ENCODE measurements at regions not wholly inside any gene's neighbourhood (a gene's known extent, or its start where the extent isn't known, plus 50 kb on each side); places are given as distances from the start of the nearest gene placed in this dataset.
A peak's percentile ranks its signal among the peaks of the same experiment; 100 is the strongest.
"Not testable (repeated sequence)": the region's sequence is repeated elsewhere in the genome, so short reads cannot be mapped to it uniquely, and the experiment has no call there.

DNA sequence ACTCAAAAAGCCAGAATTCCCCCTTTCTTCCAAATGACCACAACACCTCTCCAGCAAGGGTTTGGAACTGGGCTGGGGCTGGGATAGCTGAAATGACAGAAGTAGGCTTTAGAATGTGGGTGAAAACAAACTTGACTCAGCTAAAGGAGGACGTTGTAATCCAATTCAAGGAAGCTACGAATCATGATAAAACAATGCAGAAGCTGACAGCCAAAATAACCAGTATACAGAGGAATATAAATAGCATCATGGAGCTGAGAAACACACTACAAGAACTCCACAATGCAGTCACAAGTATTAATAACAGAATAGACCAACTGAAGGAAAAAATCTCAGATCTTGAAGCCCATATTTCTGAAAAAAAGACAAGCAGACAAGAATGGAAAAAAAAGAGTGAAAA is 95.8 kb upstream of the TET2 start:
- no peak for DNase-seq (ENCODE audit: low spot score)

DNA sequence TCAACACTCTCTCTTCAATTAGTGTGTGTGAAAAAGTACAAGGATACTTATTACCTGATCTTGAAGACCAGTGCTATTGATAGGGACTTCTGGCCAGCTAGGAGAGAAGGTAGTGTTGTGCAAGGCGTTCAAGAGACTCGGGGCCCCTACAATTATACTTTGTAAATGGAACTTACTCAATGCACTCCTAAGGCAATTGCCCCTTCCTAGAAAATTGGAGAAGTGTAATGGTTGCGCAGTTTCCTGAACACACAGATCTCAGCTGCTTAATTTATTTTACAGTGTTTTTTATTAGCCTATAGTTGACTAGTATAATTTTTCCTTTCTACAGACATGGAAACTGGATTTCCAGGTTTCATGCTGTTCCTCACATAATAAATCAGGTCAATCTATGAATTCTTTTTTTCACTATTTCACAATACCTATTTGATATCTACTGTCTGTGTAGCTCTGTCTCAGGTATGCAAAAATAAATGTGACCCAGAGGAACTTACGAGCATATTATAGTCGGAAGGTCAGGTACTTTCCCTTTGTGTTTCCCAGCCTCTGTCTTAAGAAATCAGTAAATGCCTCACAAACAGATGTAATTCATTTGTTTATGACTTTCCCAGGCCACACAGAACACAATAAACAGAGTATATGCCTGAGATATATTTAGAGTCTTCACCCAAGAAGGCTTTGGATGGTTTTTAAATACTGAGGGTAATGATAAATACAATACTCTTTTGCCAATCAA is 89.1 kb upstream of the TET2 start:
- DNase-seq (ENCODE audit: low spot score) = no peak

DNA sequence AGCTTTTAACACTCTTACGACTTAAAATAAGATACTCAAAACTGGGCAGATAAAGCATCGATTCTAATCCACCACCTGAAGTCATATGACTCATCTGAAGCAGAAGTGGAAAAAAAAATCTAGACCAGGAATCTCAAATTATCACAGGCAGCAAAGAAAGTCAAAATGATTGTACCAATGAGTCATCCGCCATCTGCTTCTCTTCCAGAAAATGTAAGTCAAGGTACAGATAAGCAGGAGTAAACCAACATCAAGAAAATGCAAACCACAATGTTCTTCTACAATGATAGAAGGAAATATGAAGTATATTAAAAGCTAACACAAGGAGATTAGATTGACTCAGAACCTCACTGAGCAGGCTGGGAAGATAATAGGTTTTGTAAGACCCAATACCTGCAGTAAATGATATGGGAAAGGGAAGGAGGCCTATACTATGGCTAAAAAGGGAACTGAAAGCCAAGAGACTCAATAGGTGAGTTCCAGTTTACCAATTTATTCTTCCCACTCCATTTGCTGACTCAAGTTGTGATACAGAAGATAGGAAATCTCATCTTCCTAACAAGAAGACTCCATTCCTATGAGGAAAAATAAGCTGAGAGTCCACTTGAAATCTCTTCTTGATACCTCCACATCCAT is 88.4 kb upstream of the TET2 start:
- DNase-seq (ENCODE audit: low spot score) = peak; percentile 27

DNA sequence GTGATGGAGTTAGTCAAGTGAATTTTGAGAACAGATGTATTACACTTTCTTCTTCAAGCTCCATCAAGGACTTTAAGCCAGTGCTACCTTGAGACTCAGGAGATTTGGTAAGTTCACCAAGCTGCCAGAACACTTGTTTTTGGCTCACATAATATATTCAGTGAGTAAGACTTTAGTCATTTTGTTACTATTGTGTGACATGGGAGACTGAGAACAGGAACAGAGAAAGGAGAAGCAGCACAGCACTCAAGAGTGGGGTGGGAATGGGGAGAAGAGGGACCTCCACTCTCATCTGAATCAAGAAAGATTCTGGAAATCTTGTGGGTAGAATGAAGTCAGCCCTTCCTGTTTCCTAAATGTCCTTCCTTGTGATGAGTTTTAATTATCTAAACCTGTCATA is 87.3 kb upstream of the TET2 start:
- peak; percentile 18 for DNase-seq (ENCODE audit: low spot score)

DNA sequence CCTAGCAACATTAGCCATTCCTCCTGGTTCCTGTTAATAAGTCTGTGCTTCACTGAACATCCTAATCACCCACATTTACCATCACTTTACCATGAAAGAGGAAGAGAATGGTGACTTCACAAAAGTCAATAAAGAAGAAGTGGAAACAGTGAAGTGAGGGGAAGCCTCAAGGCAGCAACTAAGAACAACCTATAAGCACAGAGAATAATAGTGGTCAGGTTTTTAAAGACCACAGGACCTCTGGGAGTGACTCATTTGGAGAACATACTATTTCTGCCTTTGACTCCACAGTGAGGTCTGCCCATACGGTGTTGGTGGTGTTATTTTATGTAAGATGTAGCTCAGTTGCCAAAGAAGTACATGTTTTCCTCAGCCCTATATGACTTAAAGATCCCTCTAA is 86.0 kb upstream of the TET2 start:
- DNase-seq (ENCODE audit: low spot score) = peak; percentile 11

DNA sequence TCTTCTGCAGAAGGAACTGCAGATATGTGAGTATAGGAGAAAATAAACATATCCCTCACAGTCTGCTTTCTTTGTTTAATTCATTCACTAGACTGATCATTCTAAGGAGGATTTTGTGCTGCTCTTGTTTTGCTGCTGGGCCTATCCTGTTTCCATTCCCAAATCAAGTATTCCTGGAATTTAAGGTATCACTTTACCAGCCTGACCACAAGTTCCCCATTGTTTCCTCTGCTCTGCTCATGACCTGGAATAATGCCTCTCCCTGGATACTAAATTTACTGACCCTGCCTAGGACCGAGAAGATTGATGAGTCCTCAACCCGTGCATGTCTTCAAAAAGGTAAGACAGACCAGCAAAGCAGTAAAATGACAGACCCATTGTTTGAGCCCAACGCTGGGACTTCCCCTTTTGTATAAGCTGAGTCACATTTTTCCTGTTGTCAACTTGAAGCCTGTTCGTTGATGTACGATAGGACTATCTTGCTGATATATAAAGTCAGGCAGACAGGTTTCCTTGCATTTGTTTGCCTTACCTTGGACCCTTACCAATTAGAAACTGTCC is 85.5 kb upstream of the TET2 start:
- peak; percentile 52 for DNase-seq (ENCODE audit: low spot score)

DNA sequence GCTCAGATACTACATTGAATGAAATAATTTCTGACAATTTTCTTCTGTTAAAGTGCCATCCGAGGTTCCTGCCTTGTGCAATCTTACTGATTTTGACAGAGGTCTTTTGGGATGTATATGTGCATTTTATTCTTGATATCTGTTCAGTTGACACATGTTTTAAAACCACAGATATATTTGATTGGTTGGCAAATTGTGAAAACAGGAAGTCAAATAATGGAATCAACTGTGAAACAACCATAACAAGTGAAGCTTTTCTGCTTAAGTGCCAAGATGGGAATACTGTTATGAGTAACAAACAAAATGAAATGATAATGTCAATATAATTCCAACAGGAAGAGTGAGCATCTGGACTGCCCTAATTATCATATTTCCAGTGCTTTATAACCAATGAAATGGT is 84.9 kb upstream of the TET2 start:
- DNase-seq (ENCODE audit: low spot score) = no peak

DNA sequence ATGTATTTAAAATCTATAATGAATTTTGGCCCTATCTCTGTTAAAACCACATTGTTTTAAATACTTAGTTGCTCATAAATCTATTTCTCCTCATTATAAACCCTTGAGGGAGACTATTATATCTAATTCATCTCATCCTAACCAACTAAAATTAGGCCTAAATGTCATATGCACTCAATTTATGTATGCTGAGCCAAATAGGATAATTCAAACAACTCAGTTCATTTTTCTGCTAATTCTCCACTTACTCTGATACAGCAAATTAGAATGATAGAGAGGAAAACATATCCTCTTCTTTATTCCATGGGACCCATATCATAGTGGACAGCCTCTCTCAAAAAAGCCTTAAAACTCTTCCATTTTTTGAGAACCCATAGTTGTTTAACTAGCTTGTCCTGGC is 80.3 kb upstream of the TET2 start:
- DNase-seq (ENCODE audit: low spot score) = no peak

DNA sequence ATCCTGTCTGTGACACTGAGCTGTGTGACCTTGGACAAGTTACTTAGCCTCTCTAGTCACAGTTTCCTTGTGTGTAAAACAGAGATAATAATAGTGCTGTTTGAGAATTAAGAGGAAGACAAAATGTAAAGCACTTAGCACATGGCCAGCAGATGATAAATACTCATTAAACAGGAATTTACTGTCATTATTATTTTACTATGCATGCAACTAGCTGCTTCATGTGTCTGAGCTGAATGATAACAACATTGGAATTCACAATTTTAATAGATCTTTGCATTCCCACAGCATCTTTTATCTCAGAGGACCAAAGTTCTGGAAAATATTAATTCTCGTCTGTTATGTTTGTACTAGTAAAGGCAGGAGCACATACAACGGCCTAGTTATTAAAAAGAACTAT is 79.2 kb upstream of the TET2 start:
- no peak for DNase-seq (ENCODE audit: low spot score)

DNA sequence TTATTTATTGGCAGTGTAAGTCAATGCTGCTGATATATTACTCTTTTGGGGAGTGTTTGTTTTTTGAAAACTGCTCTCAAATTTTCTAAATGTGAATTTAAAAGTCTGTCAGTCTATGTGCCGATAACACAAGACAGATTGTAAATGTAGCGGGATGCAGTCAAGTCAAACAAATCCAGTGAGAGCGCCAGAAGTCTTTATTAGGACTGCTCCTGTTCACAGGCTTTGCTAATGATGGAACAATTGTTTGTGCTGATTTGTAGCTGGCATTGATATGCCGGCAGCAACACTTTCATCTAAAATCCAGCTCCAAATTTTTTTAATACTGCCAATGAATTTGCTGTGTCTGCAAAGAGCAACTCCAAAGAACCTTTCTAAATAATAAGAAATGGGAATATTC is 78.7 kb upstream of the TET2 start:
- DNase-seq (ENCODE audit: low spot score) = no peak

DNA sequence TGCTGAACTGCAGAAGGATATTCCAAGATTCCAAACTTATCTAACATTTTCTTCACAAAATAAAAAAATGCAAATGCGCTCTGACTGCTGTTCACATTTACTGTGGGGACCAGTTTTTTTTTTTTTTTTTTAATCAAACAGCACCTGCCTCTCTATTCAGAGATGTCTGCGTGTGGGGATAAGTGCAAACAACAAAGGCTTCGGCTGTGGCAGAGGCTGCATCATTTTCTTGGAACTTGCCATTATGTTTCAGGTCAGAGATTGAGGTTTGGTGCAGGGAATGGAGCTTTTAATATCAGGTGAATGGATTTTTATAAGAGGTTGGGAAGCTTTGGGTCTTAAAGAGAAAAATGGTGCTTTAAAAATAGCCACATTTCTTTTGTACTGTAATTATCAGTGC is 78.2 kb upstream of the TET2 start:
- no peak for DNase-seq (ENCODE audit: low spot score)

DNA sequence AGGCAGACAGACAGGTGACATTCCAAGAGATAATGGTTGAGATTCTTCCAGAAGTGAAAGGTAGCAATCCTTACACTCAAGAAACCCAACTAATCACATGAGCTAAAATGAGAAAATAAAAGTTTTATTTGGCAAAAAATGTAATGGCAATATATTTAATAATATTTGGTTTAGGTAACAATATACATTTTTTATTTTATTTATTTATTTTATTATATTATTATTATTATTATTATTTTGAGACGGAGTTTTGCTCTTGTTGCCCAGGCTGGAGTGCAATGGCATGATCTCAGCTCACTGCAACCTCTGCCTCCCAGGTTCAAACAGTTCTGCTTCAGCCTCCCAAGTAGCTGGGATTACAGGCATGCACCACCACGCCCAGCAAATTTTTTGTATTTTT is 74.6 kb upstream of the TET2 start:
- not testable (repeated sequence) for DNase-seq (ENCODE audit: low spot score)

DNA sequence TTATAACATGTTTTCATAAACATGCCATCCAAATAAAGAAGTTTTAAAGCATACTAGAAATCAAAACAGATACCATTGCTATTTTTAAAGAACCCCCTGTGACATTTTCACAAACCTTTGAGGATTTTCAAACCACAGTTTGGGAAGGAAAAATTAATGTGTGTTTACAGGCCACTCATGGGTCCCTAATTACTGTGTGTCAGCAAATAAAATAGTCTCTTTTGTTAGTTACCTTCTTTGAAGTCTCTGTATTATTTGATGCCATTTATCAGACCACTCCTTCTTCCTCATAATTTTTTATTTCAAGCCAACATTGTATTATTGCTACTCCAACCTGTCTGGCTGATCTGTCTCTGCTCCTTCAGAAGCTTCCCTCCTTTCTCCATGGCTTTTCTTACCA is 72.6 kb upstream of the TET2 start:
- DNase-seq (ENCODE audit: low spot score) = no peak

DNA sequence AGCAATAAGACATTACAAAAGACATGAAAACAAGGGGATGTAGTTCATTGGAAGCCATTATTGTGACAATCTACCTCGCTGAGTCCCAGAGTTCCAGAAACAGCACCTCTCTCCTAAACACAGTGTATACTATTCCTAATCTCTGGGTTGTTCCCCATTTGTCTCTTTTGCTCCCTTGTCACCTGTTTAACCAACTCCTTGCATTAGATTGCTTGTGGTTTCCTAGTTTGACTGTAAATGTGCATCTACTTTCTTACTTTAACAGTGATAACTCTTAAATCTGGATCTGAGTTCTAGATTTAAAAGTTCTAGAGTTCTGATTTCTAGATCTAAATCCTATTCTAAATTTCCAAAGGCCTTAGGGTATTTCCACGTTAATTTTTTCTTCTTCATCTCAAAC is 71.6 kb upstream of the TET2 start:
- DNase-seq (ENCODE audit: low spot score) = no peak

DNA sequence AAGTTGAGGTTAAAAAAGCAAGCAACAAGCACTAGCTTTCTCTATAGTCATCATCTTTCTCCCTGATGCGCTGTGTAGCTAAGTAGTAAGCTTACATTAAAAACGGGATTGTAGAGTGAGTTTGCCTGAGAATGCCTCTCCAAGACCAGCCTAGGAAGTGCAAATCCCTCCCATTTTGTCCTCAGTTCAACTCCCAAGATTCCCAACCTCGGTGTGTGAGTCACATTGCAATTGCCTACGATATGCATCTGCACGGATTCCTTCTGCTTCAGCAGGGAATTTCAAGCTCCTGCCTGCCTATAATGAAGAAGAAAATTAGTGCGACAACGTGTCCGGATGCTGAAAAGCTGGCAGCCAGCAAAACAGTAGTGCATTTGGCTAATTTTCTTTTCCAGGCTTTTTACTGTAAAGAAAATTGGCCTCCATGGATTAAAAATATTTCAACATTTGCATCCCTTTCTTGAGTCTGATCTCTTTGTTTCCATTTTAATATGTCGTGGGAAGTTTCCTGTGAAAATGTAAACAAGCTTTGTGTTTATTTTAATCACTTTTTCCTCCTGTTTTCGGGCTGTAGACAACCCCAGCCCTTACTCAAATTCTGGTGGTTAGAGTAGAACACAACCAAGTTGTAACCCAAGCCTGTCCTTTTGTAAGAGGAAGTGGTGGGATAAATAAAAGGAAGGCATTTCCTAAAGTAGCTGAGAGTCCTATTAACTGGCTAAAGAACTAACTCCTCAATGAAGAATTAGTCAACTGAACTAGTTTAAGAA is 58.4 kb upstream of the TET2 start:
- DNase-seq (ENCODE audit: low spot score) = no peak

DNA sequence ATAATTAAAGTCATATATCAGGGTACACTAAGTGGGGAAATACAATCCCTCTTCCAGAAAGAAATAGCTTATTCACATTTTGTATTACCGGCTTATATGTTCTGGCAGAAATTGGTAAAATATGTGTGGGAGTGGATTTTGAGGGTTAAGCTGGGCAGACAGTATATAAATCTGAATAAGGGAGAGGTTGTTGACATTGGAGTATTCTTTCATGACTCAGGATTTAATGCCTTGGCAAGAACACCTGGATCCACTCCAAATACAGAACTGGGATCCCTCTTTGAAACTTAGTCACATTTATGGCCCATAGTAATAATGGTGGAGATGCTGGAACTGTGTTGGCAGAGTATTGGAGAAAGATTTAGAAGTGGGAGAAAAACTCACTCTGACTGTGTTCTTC is 54.3 kb upstream of the TET2 start:
- no peak for DNase-seq (ENCODE audit: low spot score)

DNA sequence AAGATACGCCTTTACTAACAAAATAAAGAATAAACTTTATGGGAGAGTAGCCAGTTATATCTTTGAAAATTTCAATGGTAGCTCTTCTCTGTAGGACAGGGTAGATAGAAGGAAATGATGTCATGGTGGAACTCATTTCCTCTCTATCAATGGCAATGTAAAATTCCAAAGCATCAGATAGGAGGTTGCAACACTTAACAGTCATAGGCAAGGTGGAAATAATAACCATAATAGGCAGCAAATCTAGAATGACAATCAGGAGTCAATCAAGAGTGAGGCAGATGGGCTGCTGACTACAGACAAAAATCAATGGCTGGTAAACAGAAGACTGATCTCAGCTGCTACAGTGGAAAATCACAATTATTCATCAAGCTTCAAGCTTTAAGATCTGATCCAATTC is 53.9 kb upstream of the TET2 start:
- DNase-seq (ENCODE audit: low spot score) = no peak

DNA sequence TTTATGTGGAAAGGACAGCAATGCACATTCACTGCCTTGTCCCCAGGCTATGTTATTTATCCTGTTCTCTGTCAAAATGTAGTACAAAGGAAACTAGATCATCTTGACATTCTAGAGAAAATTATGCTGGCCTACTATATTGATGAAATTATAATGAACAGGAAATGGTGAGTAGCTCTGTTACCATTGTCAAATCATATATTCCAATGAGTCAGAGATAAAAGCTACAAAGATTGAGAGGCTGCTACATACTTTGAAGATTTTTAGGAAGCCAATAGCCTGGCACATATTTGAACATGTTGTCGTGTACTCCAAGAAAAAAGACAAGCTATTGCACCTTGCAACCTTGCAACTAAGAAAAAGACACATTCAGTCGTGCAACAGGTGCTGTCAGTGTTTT is 52.7 kb upstream of the TET2 start:
- DNase-seq (ENCODE audit: low spot score) = no peak

Measured in CD4-positive, alpha-beta T cell treated with Interleukin-2 at 100 ng/mL for 4 hours (primary cell).